K562 (cell line): ENCODE measurements at regions not wholly inside any gene's neighbourhood (a gene's known extent, or its start where the extent isn't known, plus 50 kb on each side); places are given as distances from the start of the nearest gene placed in this dataset.
A peak's percentile ranks its signal among the peaks of the same experiment; 100 is the strongest.

Experiments
- CBFA2T3 ChIP-seq: fragments of 450-650 bp; IDR thresholded peaks from 2 replicates; pipeline ENCODE4 v1.6.1; 2017
- FIP1L1 ChIP-seq: fragments of 200-400 bp; formaldehyde crosslinking; IDR thresholded peaks from 2 replicates; pipeline ENCODE4 v1.6.1; 2018; ENCODE audit warnings: mild to moderate bottlenecking, low read depth, low read length; ENCODE audit not compliant: poor library complexity, severe bottlenecking
- FOXA3 ChIP-seq, 2 experiments: fragments of 450-650 bp in 1 of 2; sonication (generic) in 1 of 2; formaldehyde crosslinking; IDR thresholded peaks in 1 of 2; conservative IDR thresholded peaks in 1 of 2; 2 replicates each; pipeline versions ENCODE4 v1.4.0 to v1.8.0; 2020 to 2022; ENCODE audit warnings: mild to moderate bottlenecking in 2 of 2, missing genetic modification reagents in 1 of 2
- GATA2 ChIP-seq: sonication (generic); formaldehyde crosslinking; IDR thresholded peaks from 2 replicates; pipeline ENCODE4 v1.4.0; 2020; ENCODE audit warnings: mild to moderate bottlenecking, missing genetic modification reagents
- MYC ChIP-seq, 2 experiments: fragments of 250-450 bp in 1 of 2; sonication (Bioruptor Pico) in 1 of 2; IDR thresholded peaks; 2 replicates each; pipeline versions ENCODE4 v1.5.1 to v1.6.1; 2012 to 2021; ENCODE audit warnings: low read depth in 2 of 2, borderline replicate concordance in 1 of 2, improper control_type of control experiment in 1 of 2, low read length in 1 of 2, mild to moderate bottlenecking in 1 of 2, moderate library complexity in 1 of 2
- NCOR1 ChIP-seq: fragments of 450-650 bp; IDR thresholded peaks from 2 replicates; pipeline ENCODE4 v1.6.1; 2016; ENCODE audit warnings: mild to moderate bottlenecking, moderate library complexity
- PTTG1 ChIP-seq: fragments of 450-650 bp; IDR thresholded peaks from 2 replicates; pipeline ENCODE4 v1.6.1; 2016; ENCODE audit warnings: low read depth, mild to moderate bottlenecking, missing genetic modification characterization, missing compliant biosample characterization
- RB1 ChIP-seq: fragments of 450-650 bp; IDR thresholded peaks from 2 replicates; pipeline ENCODE4 v1.6.1; 2017; ENCODE audit warnings: low read depth, mild to moderate bottlenecking
- SOX6 ChIP-seq: fragments of 450-650 bp; IDR thresholded peaks from 2 replicates; pipeline ENCODE4 v1.6.1; 2014; ENCODE audit warnings: mild to moderate bottlenecking
- SRSF7 ChIP-seq: fragments of 200-400 bp; formaldehyde crosslinking; optimal IDR thresholded peaks from 2 replicates; pipeline ENCODE3; 2017; ENCODE audit warnings: mild to moderate bottlenecking, low read depth, low read length
- SRSF9 ChIP-seq: fragments of 200-400 bp; formaldehyde crosslinking; IDR thresholded peaks from 2 replicates; pipeline ENCODE4 v1.6.1; 2017; ENCODE audit warnings: low read depth, low read length, borderline replicate concordance
- TRIM28 ChIP-seq: fragments of 450-650 bp; IDR thresholded peaks from 2 replicates; pipeline ENCODE4 v1.6.1; 2017
- TF ChIP-seq, protein P1 (sequence below): fragments of 450-650 bp; formaldehyde crosslinking; IDR thresholded peaks from 2 replicates; pipeline ENCODE4 v1.4.0; 2020; ENCODE audit warnings: mild to moderate bottlenecking, moderate library complexity
- TF ChIP-seq, protein P2 (sequence below): fragments of 250-450 bp; sonication (Bioruptor Pico); IDR thresholded peaks from 2 replicates; pipeline ENCODE4 v1.4.0; 2020
- TF ChIP-seq, protein P3 (sequence below): fragments of 450-650 bp; IDR thresholded peaks from 2 replicates; pipeline ENCODE4 v1.6.1; 2017; ENCODE audit warnings: antibody characterized with exemption, mild to moderate bottlenecking

DNA sequence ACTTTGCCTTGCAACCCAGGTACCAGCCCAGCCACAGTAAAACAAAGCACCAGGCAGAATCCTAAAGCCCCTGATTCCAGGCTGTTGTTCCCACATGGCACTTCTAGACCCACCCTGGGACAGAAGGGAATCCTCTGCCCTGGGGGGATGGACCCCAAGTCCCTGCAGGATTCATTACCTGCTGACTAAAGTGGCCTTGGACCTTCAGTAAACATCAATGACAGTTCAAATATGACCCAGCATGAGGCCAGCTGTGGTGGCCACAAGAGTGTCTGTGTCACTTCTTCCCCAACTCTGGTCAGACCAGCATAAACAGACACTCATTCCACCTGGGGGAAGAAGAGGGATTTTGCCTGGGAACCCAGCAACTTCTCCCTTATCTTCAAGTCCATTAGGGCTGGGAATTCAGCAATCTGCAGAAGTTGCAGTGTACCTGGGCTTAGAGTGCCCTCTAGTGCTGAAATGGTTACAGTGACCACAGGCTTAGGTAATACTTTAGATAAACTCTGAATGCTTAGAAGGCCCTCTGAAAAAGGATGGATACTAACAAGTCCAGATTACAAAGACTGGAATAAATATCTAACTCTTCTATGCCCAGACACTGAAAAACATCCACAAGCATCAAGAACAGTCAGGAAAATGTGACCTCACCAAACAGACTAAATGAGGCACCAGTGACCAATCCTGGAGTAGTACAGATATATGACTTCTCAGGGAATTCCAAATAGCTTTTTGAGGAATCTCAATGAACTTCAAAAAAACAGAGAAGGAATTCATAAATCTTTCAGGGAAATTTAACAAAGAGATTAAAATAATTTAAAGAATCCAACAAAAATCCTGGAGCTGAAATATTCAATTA is 108.5 kb upstream of the TMEM168 start (continued):
- TF ChIP-seq FOXA3 (CRISPR knock-in tag; conservative IDR thresholded peaks at IDR 0.05 in 1 of 2, IDR thresholded peaks at IDR 0.05 in 1 of 2) (peak; percentile 30 to 70; a peak in 1 of 4 replicates), FIP1L1 (no peak), CBFA2T3 (0 out of 2 replicates have a peak, but pooled peaks have one; percentile 14), NCOR1 (0 out of 2 replicates have a peak, but pooled peaks have one; percentile 5), SOX6 (no peak), TRIM28 (0 out of 2 replicates have a peak, but pooled peaks have one; percentile 31), GATA2 (CRISPR knock-in tag) (peak; percentile 33; the same call in 1 of the 2 replicates), SRSF9 (no peak), RB1 (peak; percentile 45; the same call in 1 of the 2 replicates), SRSF7 (no peak), MYC (IDR thresholded peaks at IDR 0.05; ENCODE audit: low read depth, low read length) (0 out of 2 replicates have a peak, but pooled peaks have one; percentile 25), MYC (CRISPR knock-in tag; IDR thresholded peaks at IDR 0.05; ENCODE audit: borderline replicate concordance, low read depth) (no peak), PTTG1 (no peak)
- TF ChIP-seq, protein P1, sequence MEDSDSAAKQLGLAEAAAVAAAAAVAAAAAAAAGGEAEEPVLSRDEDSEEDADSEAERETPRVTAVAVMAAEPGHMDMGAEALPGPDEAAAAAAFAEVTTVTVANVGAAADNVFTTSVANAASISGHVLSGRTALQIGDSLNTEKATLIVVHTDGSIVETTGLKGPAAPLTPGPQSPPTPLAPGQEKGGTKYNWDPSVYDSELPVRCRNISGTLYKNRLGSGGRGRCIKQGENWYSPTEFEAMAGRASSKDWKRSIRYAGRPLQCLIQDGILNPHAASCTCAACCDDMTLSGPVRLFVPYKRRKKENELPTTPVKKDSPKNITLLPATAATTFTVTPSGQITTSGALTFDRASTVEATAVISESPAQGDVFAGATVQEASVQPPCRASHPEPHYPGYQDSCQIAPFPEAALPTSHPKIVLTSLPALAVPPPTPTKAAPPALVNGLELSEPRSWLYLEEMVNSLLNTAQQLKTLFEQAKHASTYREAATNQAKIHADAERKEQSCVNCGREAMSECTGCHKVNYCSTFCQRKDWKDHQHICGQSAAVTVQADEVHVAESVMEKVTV (CRISPR knock-in tag), result peak; percentile 91
- TF ChIP-seq, protein P2, sequence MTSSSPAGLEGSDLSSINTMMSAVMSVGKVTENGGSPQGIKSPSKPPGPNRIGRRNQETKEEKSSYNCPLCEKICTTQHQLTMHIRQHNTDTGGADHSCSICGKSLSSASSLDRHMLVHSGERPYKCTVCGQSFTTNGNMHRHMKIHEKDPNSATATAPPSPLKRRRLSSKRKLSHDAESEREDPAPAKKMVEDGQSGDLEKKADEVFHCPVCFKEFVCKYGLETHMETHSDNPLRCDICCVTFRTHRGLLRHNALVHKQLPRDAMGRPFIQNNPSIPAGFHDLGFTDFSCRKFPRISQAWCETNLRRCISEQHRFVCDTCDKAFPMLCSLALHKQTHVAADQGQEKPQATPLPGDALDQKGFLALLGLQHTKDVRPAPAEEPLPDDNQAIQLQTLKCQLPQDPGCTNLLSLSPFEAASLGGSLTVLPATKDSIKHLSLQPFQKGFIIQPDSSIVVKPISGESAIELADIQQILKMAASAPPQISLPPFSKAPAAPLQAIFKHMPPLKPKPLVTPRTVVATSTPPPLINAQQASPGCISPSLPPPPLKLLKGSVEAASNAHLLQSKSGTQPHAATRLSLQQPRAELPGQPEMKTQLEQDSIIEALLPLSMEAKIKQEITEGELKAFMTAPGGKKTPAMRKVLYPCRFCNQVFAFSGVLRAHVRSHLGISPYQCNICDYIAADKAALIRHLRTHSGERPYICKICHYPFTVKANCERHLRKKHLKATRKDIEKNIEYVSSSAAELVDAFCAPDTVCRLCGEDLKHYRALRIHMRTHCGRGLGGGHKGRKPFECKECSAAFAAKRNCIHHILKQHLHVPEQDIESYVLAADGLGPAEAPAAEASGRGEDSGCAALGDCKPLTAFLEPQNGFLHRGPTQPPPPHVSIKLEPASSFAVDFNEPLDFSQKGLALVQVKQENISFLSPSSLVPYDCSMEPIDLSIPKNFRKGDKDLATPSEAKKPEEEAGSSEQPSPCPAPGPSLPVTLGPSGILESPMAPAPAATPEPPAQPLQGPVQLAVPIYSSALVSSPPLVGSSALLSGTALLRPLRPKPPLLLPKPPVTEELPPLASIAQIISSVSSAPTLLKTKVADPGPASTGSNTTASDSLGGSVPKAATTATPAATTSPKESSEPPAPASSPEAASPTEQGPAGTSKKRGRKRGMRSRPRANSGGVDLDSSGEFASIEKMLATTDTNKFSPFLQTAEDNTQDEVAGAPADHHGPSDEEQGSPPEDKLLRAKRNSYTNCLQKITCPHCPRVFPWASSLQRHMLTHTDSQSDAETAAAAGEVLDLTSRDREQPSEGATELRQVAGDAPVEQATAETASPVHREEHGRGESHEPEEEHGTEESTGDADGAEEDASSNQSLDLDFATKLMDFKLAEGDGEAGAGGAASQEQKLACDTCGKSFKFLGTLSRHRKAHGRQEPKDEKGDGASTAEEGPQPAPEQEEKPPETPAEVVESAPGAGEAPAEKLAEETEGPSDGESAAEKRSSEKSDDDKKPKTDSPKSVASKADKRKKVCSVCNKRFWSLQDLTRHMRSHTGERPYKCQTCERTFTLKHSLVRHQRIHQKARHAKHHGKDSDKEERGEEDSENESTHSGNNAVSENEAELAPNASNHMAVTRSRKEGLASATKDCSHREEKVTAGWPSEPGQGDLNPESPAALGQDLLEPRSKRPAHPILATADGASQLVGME (CRISPR knock-in tag), result 0 out of 2 replicates have a peak, but pooled peaks have one; percentile 15
- TF ChIP-seq, protein P3, sequence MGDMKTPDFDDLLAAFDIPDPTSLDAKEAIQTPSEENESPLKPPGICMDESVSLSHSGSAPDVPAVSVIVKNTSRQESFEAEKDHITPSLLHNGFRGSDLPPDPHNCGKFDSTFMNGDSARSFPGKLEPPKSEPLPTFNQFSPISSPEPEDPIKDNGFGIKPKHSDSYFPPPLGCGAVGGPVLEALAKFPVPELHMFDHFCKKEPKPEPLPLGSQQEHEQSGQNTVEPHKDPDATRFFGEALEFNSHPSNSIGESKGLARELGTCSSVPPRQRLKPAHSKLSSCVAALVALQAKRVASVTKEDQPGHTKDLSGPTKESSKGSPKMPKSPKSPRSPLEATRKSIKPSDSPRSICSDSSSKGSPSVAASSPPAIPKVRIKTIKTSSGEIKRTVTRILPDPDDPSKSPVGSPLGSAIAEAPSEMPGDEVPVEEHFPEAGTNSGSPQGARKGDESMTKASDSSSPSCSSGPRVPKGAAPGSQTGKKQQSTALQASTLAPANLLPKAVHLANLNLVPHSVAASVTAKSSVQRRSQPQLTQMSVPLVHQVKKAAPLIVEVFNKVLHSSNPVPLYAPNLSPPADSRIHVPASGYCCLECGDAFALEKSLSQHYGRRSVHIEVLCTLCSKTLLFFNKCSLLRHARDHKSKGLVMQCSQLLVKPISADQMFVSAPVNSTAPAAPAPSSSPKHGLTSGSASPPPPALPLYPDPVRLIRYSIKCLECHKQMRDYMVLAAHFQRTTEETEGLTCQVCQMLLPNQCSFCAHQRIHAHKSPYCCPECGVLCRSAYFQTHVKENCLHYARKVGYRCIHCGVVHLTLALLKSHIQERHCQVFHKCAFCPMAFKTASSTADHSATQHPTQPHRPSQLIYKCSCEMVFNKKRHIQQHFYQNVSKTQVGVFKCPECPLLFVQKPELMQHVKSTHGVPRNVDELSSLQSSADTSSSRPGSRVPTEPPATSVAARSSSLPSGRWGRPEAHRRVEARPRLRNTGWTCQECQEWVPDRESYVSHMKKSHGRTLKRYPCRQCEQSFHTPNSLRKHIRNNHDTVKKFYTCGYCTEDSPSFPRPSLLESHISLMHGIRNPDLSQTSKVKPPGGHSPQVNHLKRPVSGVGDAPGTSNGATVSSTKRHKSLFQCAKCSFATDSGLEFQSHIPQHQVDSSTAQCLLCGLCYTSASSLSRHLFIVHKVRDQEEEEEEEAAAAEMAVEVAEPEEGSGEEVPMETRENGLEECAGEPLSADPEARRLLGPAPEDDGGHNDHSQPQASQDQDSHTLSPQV, result 0 out of 2 replicates have a peak, but pooled peaks have one; percentile 30
